Stimulated activated CD8-positive, alpha-beta memory T cell treated with anti-CD3 and anti-CD28 coated beads, Interleukin-15, amount 100 ng/mL, for 4 hours (primary cell): ENCODE measurements at regions not wholly inside any gene's neighbourhood (a gene's known extent, or its start where the extent isn't known, plus 50 kb on each side); places are given as distances from the start of the nearest gene placed in this dataset.
A peak's percentile ranks its signal among the peaks of the same experiment; 100 is the strongest.

Experiments
- DNase-seq, 2 donors: peaks; one replicate each; pipeline ENCODE4 v3.0.0-alpha.2; 2020; ENCODE audit warnings: low read depth in 2 of 2

- no peak for DNase-seq
Observed at GRCh38 chr17:36661047-36661666, 59.8 kb downstream of the MRM1 start.

- no peak for DNase-seq
Observed at GRCh38 chr17:36661688-36662087, 60.3 kb downstream of the MRM1 start.

DNA sequence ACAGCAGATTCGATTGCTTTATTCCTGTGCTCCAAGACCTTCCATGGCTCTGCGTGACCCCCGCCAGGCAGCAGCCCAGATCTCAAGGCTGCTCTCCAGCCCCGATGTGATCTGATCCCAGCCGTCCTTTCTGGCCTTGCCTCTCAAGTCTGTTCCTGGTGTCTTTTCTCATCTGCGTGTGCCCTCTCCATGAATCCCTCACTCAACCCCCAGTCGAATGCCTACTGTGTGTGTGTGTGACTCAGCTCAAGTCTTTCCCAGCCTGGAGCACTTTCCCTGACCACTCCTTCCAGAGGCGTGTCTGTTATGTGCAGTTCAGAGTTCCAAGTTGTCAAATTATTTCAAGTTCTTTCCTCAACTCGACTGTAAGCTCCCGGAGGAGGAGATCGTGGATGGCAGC, 64.0 kb downstream of the MRM1 start:
- no peak for DNase-seq

GRCh38 chr17:36667922-36668321, 66.5 kb downstream of the MRM1 start:
- no peak for DNase-seq

GRCh38 chr17:36668824-36669223, 67.4 kb downstream of the MRM1 start:
- no peak for DNase-seq

GRCh38 chr17:36671144-36671543, 69.8 kb downstream of the MRM1 start:
- no peak for DNase-seq

GRCh38 chr17:36672403-36672918, 71.1 kb downstream of the MRM1 start:
- DNase-seq, result no peak

- DNase-seq, result no peak
Observed at GRCh38 chr17:36673068-36673467, 71.7 kb downstream of the MRM1 start.

DNA sequence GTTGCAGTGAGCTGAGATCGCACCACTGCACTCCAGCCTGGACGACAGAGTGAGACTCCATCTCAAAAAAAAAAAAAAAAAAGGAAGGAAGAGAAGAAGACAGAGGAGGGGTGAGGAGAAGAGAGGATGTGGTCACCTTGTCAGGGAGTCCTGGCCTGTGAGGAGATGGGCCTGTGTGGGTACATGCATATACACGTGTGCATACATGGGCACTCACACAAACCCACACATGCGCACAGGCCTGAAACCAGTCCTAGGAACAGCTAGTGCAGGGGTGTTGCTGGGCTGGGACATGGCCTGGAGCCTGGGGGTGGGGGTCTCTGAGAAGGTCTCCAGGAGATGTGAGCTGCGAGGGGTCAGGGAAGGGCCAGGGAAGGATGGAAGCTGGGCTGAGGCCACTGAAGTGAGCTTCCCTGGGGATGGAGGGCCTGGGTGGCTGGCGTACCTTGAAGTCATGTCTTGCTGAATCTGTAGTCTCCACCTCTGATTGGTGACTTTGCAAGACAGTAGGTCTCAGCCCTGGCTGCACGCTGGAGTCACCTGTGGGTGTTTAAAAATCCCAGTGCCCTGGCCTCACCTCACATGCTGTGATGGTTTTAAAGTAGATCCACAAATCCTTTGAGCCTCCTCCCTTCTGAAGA, 72.4 kb downstream of the MRM1 start:
- DNase-seq, result no peak

GRCh38 chr17:36674278-36674650, 72.9 kb downstream of the MRM1 start:
- peak in 1 of 2 donors; percentile 8 for DNase-seq

DNA sequence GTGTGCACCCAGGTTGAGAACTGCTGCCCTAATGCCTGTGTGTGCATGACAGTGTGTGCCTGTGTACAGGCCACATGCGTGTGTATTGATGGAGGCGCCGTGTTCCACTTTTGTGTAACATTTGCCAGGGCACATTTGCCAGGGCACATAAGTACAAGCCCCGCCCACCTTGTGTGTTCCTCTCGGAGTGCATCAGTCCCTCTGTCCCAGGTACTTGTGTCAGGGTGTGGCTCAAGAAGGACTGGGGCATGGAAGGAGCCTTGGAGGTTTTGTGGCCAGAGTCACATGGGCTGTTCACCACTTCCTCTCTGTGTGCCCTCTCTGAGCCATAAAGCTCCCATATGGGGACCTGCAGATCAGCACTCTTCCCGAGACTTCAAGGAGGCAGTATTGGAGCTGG, 73.9 kb downstream of the MRM1 start:
- no peak for DNase-seq

- DNase-seq, result no peak
Observed at GRCh38 chr17:36675786-36676185, 74.4 kb downstream of the MRM1 start.

GRCh38 chr17:36679815-36680467, 78.6 kb downstream of the MRM1 start:
- DNase-seq, result no peak

GRCh38 chr17:36680701-36681202, 79.4 kb downstream of the MRM1 start:
- no peak for DNase-seq

DNA sequence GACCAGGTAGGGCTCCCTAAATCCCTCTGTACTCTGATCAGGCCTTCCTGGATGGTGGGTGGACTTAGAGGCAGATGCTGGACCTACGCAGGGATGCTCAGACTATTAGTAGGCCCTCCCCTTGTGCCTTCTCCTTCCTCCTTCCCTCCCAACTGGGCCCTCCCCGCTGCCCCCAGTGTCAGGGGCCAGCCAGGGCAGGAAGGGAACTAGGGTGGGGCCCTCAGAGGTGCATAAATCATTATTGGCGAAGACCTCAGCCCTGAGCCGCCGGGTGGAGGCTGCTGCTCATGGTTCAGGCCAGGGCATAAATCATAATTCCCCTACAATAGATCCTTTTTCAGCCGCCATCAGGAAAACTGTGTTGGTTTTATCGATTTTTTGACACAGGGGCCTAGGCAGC, 81.4 kb downstream of the MRM1 start:
- DNase-seq, result no peak

GRCh38 chr17:36683387-36683786, 82.0 kb downstream of the MRM1 start:
- no peak for DNase-seq

DNA sequence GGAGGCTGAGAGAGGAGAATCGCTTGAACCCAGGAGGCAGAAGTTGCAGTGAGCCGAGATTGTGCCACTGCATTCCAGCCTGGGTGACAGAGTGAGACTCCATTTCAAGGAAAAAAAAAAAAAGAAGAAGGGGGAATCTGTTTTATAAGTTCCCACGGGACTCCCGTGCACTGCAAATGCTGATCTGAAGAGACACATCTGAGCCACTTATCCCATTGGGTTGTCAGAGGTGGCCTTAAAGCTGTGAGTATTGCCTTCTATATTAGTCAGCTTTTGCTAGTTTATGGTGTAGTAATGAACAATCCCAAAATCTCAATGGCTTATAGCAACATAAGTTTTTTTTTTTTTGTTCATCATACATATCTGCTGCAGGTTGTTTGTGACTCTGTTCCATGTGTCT, 82.8 kb downstream of the MRM1 start:
- no peak for DNase-seq

DNA sequence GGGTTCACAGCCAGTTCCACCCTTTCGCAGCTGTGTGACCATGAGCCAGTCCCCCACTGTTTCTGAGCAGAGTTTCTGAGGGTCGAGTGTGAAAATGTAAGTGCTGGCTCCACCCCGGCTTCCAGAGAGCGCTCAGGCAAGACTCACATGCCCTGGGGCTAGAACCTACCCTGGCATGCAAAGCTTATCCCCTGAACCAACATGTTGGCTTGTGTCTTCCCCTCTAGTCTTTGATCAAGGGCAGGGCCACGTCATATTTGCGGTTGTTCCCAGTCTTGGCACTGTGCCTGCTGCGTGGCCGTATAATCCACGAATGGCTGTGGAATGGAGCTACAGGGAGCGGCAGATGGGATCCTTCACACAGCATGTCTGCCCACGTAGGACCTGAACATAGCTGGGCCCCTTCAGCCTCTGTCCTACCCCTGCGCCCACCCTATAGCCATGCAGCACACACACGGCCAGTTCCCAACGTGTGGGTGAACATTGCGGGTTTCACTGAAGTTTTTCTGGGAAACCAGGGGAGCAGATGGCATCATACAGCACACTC, 84.8 kb downstream of the MRM1 start:
- DNase-seq, result no peak

DNA sequence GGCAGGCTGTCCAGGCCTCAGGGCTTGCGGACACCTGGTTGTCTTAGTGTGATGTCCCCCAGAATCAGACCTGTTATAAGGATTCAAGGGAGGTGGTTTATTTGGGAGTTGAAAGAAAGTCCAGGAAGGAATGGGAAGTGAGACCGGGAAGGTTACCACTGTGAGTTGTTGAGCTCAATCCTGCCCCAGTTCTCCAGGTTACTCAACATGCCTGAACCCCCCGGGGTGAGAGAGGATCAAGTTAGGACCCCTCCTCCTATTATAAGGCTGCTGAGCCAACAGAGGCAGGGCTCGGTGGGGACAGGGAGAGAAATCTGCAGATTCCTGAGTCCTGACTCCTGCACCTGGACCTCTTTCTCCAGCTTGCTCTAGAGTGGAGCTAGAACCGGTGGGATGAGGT, 86.4 kb downstream of the MRM1 start:
- no peak for DNase-seq

DNA sequence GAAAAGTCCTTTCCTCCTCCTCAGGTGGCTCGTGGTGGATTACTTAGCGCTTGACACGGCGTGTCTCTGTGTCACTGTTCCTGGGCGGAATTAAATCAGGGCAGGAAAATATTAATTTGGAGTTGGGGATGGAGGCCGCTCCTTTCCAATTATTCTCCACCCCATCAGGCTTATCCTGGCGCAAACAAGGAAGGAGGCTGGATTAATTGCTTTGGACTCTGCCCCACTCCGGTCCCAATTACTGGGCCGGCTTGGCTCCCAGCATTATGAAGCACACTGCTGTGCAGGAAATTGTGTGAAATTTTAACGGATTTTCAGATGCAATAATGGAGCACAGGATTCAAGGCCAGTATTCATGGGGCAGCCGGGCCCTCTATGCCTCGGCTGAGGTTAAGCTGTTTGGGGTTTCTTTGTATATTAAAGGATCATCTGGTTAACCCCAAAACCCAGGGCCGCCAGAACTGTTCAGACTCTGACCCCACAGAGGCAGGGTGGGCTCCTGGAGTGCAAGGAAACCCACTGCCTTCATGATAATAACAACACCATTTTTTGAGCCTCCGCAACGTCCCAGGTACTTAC, 87.8 kb downstream of the MRM1 start:
- no peak for DNase-seq

DNA sequence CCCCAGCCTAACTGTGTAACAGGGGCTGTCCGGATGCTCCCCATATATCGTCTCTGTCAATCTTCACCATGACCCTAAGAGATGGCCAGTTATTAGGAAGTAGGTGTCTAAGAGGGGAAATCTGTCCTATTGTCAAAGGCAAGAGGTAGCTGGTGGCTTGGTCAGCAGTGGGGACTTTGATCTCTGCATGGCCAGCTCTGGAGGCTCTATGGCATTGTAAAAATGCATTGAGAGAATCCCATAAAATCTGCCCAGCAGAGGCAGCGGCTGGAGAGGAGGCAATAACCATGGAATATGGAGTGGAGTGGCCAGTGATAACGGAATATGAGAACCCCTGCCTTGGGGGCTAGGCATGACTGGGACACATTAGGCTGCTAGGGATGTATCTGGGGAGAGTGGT, 88.8 kb downstream of the MRM1 start:
- DNase-seq, result no peak

- no peak for DNase-seq
Observed at GRCh38 chr17:36691606-36692005, 90.2 kb downstream of the MRM1 start.
